SK-N-SH (cell line): ENCODE measurements at regions not wholly inside any gene's neighbourhood (a gene's known extent, or its start where the extent isn't known, plus 50 kb on each side); places are given as distances from the start of the nearest gene placed in this dataset.

Experiments
- CHD2 ChIP-seq: fragments of 150-350 bp; IDR thresholded peaks from 2 replicates; pipeline ENCODE4 v1.6.1; 2018; ENCODE audit warnings: low read length; ENCODE audit not compliant: partially characterized antibody
- CTCF ChIP-seq: fragments of 200-600 bp; sonication (generic); IDR thresholded peaks from 2 replicates; pipeline ENCODE4 v1.6.1; 2017; ENCODE audit warnings: antibody characterized with exemption, mild to moderate bottlenecking, moderate library complexity
- FOXJ3 ChIP-seq: sonication (generic); formaldehyde crosslinking; IDR thresholded peaks from 2 replicates; pipeline ENCODE4 v1.5.1; 2020; ENCODE audit warnings: mild to moderate bottlenecking, missing genetic modification reagents
- GATA2 ChIP-seq: sonication (generic); formaldehyde crosslinking; IDR thresholded peaks from 2 replicates; pipeline ENCODE4 v1.5.0; 2020; ENCODE audit warnings: mild to moderate bottlenecking, missing genetic modification reagents
- NRF1 ChIP-seq: IDR thresholded peaks from 2 replicates; pipeline ENCODE4 v1.6.1; 2012; ENCODE audit warnings: low read depth, mild to moderate bottlenecking, low read length
- RAD21 ChIP-seq: IDR thresholded peaks from 2 replicates; pipeline ENCODE4 v1.6.1; 2012; ENCODE audit warnings: mild to moderate bottlenecking, low read length
- REST ChIP-seq: IDR thresholded peaks from 2 replicates; pipeline ENCODE4 v1.6.1; 2012; ENCODE audit warnings: mild to moderate bottlenecking, low read depth, low read length, moderate library complexity
- TEAD4 ChIP-seq: IDR thresholded peaks from 2 replicates; pipeline ENCODE4 v1.4.0; 2012; ENCODE audit warnings: mild to moderate bottlenecking, borderline replicate concordance; ENCODE audit not compliant: insufficient read depth
- USF2 ChIP-seq: fragments of 150-350 bp; IDR thresholded peaks from 2 replicates; pipeline ENCODE4 v1.6.1; 2017; ENCODE audit warnings: antibody characterized with exemption, low read length, low read depth, borderline replicate concordance
- YY1 ChIP-seq: IDR thresholded peaks from 2 replicates; pipeline ENCODE4 v1.4.0; 2012; ENCODE audit warnings: low read depth, mild to moderate bottlenecking
- TF ChIP-seq, protein P1 (sequence below): IDR thresholded peaks from 2 replicates; pipeline ENCODE4; 2012
- TF ChIP-seq, protein P2 (sequence below): fragments of 150-350 bp; IDR thresholded peaks from 2 replicates; pipeline ENCODE4 v1.6.1; 2016; ENCODE audit warnings: mild to moderate bottlenecking, low read depth, low read length

DNA sequence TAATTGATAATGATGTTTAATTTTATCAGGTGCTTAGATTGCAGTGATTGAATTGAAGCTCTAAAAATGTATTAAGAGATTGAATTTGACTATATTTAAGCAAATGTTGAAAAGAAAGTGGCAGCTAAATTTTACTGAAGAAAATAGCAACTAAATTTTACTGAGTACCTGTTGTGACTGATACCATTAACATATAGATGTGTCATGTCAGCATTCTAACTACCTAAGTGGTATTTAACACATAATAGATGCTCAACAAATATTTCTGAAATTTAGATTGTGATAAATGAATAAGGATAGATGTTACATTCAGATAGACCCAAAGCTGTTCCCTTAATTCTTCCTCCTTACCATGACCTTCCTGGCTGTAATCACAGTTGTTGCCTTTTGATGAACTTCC is 350.9 kb upstream of the VWC2 start:
- TF ChIP-seq RAD21 (no peak), GATA2 (CRISPR knock-in tag) (no peak), TEAD4 (no peak), CTCF (no peak), USF2 (no peak), REST (no peak), CHD2 (no peak), FOXJ3 (CRISPR knock-in tag) (no peak), YY1 (no peak), NRF1 (no peak)
- TF ChIP-seq, protein P1, sequence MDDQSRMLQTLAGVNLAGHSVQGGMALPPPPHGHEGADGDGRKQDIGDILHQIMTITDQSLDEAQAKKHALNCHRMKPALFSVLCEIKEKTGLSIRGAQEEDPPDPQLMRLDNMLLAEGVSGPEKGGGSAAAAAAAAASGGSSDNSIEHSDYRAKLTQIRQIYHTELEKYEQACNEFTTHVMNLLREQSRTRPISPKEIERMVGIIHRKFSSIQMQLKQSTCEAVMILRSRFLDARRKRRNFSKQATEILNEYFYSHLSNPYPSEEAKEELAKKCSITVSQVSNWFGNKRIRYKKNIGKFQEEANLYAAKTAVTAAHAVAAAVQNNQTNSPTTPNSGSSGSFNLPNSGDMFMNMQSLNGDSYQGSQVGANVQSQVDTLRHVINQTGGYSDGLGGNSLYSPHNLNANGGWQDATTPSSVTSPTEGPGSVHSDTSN, result no peak
- TF ChIP-seq, protein P2, sequence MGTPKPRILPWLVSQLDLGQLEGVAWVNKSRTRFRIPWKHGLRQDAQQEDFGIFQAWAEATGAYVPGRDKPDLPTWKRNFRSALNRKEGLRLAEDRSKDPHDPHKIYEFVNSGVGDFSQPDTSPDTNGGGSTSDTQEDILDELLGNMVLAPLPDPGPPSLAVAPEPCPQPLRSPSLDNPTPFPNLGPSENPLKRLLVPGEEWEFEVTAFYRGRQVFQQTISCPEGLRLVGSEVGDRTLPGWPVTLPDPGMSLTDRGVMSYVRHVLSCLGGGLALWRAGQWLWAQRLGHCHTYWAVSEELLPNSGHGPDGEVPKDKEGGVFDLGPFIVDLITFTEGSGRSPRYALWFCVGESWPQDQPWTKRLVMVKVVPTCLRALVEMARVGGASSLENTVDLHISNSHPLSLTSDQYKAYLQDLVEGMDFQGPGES, result no peak
